ENCODE measurements at regions not wholly inside any gene's neighbourhood (a gene's known extent, or its start where the extent isn't known, plus 50 kb on each side); places are given as distances from the start of the nearest gene placed in this dataset.

DNA sequence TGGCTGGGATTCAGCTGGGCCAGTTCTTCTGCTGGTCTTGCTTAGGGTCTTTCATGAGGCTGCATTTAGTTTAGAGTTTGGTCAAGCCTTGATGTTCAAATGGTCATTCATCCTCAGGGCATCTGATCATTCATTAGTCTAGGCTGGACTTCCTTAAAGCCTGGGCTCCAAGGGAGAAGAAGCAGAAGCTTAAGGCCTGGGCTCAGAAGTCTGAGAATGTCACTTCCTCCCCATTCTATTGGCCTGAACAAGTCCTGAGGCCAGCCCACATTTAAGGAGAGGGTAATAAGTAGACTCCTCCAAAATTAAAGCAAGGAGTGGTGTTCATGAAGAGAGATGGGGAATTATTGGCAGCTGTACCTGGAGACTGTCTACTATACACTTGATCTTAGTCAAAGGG, 193.2 kb upstream of the HABP2 start:
- no peaks in the 10 kb centered on the region for H3K4me1 ChIP-seq (ENCODE audit: insufficient read depth)
- TF ChIP-seq CREB1 (CRISPR knock-in tag; IDR thresholded peaks at IDR 0.05; ENCODE audit: low read depth), result no peak
- no peak for TF ChIP-seq EZH2 (IDR thresholded peaks at IDR 0.05; ENCODE audit: low read depth, unreplicated experiment)
- no peak for TF ChIP-seq ZNF331 (CRISPR knock-in tag; IDR thresholded peaks at IDR 0.05; ENCODE audit: low read depth)
- TF ChIP-seq EZH2phosphoT487 (IDR thresholded peaks at IDR 0.05; ENCODE audit: unreplicated experiment), result no peak
- no peaks in the 10 kb centered on the region for H3K36me3 ChIP-seq (ENCODE audit: insufficient read depth)
- H4K20me1 ChIP-seq (replicated peaks; ENCODE audit: insufficient read depth), result no peaks in the 10 kb centered on the region
- no peak overlapping the region for H3K4me3 ChIP-seq
- no peaks in the 10 kb centered on the region for H3F3A ChIP-seq (replicated peaks; ENCODE audit: low read depth)
- Mint-ChIP-seq H3K36me3 (ENCODE audit: low read depth) (no peaks in the 10 kb centered on the region), H3K4me3 (no peak overlapping the region), H3K4me1 (no peaks in the 10 kb centered on the region), H3K27ac (no peak overlapping the region), H3K27me3 (ENCODE audit: insufficient read depth, low read depth, poor library complexity) (peaks cover 2% of the 10 kb centered on the region), H3K9me3 (no peaks in the 10 kb centered on the region)
- DNase-seq (ENCODE audit: low spot score), result no peak
- H3K9me2 ChIP-seq (ENCODE audit: insufficient read depth), result no peaks in the 10 kb centered on the region
- no peak overlapping the region for H3K4me2 ChIP-seq
- no peak overlapping the region for H3K27ac ChIP-seq (ENCODE audit: low read depth)
- no peaks in the 10 kb centered on the region for H3K79me2 ChIP-seq (replicated peaks; ENCODE audit: insufficient read depth)
- H2AFZ ChIP-seq, result no peak overlapping the region
- H3K27me3 ChIP-seq (ENCODE audit: insufficient read depth), result no peaks in the 10 kb centered on the region
- no peak for ATAC-seq

DNA sequence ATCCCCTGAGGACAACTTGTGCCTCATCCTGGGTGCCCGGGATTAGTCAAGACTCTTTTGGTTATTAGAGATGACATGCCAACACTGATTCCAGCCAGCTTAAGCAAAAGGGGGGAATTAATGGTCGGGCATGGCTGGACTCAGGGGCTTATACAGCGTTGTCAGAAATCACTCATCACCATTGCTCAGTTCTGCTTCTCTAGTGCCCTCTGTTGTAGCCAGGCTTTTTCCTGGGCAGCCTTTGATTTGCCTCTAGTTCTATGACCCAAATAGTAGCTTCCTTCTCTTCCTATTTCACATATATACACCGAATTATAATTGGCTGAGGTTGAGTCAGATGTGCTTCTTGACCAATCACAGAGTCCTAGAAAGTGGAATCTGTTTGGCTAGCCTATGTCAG, 192.0 kb upstream of the HABP2 start:
- Histone ChIP-seq H2AFZ (peak overlapping the region; percentile 75; the same call in 1 of the 2 replicates), H4K20me1 (replicated peaks; ENCODE audit: insufficient read depth) (no peaks in the 10 kb centered on the region), H3K4me2 (no peak overlapping the region), H3K27ac (ENCODE audit: low read depth) (no peak overlapping the region), H3K9me2 (ENCODE audit: insufficient read depth) (no peaks in the 10 kb centered on the region), H3K4me1 (ENCODE audit: insufficient read depth) (no peaks in the 10 kb centered on the region), H3K27me3 (ENCODE audit: insufficient read depth) (no peaks in the 10 kb centered on the region), H3K79me2 (replicated peaks; ENCODE audit: insufficient read depth) (no peaks in the 10 kb centered on the region), H3F3A (replicated peaks; ENCODE audit: low read depth) (no peaks in the 10 kb centered on the region), H3K36me3 (ENCODE audit: insufficient read depth) (no peaks in the 10 kb centered on the region), H3K4me3 (no peak overlapping the region)
- ATAC-seq (no peak), DNase-seq (ENCODE audit: low spot score) (no peak)
- Mint-ChIP-seq H3K9me3 (peaks cover 3% of the 10 kb centered on the region; the same call in 2 of the 3 replicates), H3K36me3 (ENCODE audit: low read depth) (no peaks in the 10 kb centered on the region), H3K27ac (no peak overlapping the region), H3K4me3 (no peak overlapping the region), H3K4me1 (no peaks in the 10 kb centered on the region), H3K27me3 (ENCODE audit: insufficient read depth, low read depth, poor library complexity) (peaks cover 2% of the 10 kb centered on the region)
- TF ChIP-seq, protein P1, sequence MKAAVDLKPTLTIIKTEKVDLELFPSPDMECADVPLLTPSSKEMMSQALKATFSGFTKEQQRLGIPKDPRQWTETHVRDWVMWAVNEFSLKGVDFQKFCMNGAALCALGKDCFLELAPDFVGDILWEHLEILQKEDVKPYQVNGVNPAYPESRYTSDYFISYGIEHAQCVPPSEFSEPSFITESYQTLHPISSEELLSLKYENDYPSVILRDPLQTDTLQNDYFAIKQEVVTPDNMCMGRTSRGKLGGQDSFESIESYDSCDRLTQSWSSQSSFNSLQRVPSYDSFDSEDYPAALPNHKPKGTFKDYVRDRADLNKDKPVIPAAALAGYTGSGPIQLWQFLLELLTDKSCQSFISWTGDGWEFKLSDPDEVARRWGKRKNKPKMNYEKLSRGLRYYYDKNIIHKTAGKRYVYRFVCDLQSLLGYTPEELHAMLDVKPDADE (IDR thresholded peaks at IDR 0.05), result no peak
- 0 out of 4 replicates have a peak, but pooled peaks of 1 of the 2 experiments have one; percentile 7 for TF ChIP-seq CTCF (conservative IDR thresholded peaks at IDR 0.05; ENCODE audit: low read depth in 2 of 2)

- H2AFZ ChIP-seq, result no peak overlapping the region
- Mint-ChIP-seq H3K4me3 (no peak overlapping the region), H3K9me3 (peaks cover 8% of the 10 kb centered on the region; the same call in 2 of the 3 replicates), H3K27me3 (ENCODE audit: insufficient read depth, low read depth, poor library complexity) (peaks cover 2% of the 10 kb centered on the region), H3K27ac (no peak overlapping the region), H3K4me1 (no peaks in the 10 kb centered on the region), H3K36me3 (ENCODE audit: low read depth) (no peaks in the 10 kb centered on the region)
- no peaks in the 10 kb centered on the region for H3K27me3 ChIP-seq (ENCODE audit: insufficient read depth)
- H3K4me3 ChIP-seq, result no peak overlapping the region
- no peaks in the 10 kb centered on the region for H3K4me1 ChIP-seq (ENCODE audit: insufficient read depth)
- no peak overlapping the region for H3K4me2 ChIP-seq
- no peaks in the 10 kb centered on the region for H3K36me3 ChIP-seq (ENCODE audit: insufficient read depth)
- DNase-seq (ENCODE audit: low spot score) (no peak), ATAC-seq (no peak)
- H3K27ac ChIP-seq (ENCODE audit: low read depth), result no peak overlapping the region
- 0 out of 2 replicates have a peak, but pooled peaks cover 1% of the 10 kb centered on the region for H3K9me2 ChIP-seq (ENCODE audit: insufficient read depth)
- no peaks in the 10 kb centered on the region for H3F3A ChIP-seq (replicated peaks; ENCODE audit: low read depth)
- no peaks in the 10 kb centered on the region for H3K79me2 ChIP-seq (replicated peaks; ENCODE audit: insufficient read depth)
- H4K20me1 ChIP-seq (replicated peaks; ENCODE audit: insufficient read depth), result no peaks in the 10 kb centered on the region
- TF ChIP-seq CREB1 (CRISPR knock-in tag; IDR thresholded peaks at IDR 0.05; ENCODE audit: low read depth) (no peak), POLR2AphosphoS5 (IDR thresholded peaks at IDR 0.05; ENCODE audit: low read depth) (no peak), EZH2phosphoT487 (IDR thresholded peaks at IDR 0.05; ENCODE audit: unreplicated experiment) (no peak)
- TF ChIP-seq, protein P2, sequence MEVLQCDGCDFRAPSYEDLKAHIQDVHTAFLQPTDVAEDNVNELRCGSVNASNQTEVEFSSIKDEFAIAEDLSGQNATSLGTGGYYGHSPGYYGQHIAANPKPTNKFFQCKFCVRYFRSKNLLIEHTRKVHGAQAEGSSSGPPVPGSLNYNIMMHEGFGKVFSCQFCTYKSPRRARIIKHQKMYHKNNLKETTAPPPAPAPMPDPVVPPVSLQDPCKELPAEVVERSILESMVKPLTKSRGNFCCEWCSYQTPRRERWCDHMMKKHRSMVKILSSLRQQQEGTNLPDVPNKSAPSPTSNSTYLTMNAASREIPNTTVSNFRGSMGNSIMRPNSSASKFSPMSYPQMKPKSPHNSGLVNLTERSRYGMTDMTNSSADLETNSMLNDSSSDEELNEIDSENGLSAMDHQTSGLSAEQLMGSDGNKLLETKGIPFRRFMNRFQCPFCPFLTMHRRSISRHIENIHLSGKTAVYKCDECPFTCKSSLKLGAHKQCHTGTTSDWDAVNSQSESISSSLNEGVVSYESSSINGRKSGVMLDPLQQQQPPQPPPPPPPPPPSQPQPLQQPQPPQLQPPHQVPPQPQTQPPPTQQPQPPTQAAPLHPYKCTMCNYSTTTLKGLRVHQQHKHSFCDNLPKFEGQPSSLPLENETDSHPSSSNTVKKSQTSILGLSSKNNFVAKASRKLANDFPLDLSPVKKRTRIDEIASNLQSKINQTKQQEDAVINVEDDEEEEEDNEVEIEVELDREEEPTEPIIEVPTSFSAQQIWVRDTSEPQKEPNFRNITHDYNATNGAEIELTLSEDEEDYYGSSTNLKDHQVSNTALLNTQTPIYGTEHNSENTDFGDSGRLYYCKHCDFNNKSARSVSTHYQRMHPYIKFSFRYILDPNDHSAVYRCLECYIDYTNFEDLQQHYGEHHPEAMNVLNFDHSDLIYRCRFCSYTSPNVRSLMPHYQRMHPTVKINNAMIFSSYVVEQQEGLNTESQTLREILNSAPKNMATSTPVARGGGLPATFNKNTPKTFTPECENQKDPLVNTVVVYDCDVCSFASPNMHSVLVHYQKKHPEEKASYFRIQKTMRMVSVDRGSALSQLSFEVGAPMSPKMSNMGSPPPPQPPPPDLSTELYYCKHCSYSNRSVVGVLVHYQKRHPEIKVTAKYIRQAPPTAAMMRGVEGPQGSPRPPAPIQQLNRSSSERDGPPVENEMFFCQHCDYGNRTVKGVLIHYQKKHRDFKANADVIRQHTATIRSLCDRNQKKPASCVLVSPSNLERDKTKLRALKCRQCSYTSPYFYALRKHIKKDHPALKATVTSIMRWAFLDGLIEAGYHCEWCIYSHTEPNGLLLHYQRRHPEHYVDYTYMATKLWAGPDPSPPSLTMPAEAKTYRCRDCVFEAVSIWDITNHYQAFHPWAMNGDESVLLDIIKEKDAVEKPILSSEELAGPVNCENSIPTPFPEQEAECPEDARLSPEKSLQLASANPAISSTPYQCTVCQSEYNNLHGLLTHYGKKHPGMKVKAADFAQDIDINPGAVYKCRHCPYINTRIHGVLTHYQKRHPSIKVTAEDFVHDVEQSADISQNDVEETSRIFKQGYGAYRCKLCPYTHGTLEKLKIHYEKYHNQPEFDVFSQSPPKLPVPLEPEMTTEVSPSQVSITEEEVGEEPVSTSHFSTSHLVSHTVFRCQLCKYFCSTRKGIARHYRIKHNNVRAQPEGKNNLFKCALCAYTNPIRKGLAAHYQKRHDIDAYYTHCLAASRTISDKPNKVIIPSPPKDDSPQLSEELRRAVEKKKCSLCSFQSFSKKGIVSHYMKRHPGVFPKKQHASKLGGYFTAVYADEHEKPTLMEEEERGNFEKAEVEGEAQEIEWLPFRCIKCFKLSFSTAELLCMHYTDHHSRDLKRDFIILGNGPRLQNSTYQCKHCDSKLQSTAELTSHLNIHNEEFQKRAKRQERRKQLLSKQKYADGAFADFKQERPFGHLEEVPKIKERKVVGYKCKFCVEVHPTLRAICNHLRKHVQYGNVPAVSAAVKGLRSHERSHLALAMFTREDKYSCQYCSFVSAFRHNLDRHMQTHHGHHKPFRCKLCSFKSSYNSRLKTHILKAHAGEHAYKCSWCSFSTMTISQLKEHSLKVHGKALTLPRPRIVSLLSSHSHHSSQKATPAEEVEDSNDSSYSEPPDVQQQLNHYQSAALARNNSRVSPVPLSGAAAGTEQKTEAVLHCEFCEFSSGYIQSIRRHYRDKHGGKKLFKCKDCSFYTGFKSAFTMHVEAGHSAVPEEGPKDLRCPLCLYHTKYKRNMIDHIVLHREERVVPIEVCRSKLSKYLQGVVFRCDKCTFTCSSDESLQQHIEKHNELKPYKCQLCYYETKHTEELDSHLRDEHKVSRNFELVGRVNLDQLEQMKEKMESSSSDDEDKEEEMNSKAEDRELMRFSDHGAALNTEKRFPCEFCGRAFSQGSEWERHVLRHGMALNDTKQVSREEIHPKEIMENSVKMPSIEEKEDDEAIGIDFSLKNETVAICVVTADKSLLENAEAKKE (CRISPR knock-in tag; IDR thresholded peaks at IDR 0.05), result no peak
Observed at GRCh38 chr10:113362645-113363091, 190.2 kb upstream of the HABP2 start.
